ENCODE measurements at regions not wholly inside any gene's neighbourhood (a gene's known extent, or its start where the extent isn't known, plus 50 kb on each side); places are given as distances from the start of the nearest gene placed in this dataset.

DNA sequence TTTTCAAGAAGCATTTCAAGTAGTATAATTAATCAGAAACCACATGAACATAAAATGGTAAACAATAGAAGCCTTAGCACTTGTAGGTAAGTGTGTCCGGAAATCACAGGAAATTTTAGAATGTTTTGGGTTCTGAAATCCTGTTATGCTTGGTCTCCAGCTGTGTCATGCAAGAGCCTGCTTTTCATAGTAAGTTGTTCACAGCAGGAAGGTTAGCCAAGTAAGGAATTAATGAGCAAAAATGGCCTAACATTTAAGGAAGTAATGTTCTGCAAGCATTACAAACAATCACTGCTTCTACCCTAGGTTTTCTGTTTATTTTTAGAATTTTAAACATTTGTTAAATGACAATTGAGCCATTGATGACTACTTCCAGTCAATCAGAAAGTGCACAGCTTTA lies 669.5 kb downstream of the SLCO4C1 start:
- no peak for DNase-seq (ENCODE audit: low read depth in 1 of 2, low spot score in 1 of 2)
- no peak for TF ChIP-seq JUND (IDR thresholded peaks at IDR 0.05; ENCODE audit: low read depth)
- in situ Hi-C loops (cut with HindIII; ENCODE audit: low pct_unique_long_range_greater_than_20kb, low sequenced_read_pairs), result no loop called here

DNA sequence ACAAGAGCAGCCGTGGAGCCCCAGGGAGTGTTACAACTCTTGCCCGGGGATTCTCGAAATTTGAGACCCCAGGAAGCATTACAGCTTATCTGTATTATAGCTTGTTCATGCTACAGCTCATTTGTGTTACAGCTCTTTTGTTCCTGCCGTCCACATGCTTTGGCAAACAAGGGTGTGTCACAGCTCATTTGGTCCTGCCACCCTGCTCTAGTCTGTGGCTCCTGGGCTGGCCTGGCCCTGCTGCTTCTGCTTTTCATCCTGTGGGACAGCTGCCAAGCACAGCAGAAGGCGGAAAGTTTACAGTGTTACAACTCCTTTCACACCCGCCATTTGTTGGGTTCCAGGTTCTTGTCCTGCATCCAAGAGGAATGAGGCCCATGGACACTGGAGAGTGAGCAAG lies 685.0 kb downstream of the SLCO4C1 start:
- in situ Hi-C loops (cut with HindIII; ENCODE audit: low pct_unique_long_range_greater_than_20kb, low sequenced_read_pairs), result no loop called here
- no peak for TF ChIP-seq JUND (IDR thresholded peaks at IDR 0.05; ENCODE audit: low read depth)
- no peak for DNase-seq (ENCODE audit: low read depth in 1 of 2, low spot score in 1 of 2)

DNA sequence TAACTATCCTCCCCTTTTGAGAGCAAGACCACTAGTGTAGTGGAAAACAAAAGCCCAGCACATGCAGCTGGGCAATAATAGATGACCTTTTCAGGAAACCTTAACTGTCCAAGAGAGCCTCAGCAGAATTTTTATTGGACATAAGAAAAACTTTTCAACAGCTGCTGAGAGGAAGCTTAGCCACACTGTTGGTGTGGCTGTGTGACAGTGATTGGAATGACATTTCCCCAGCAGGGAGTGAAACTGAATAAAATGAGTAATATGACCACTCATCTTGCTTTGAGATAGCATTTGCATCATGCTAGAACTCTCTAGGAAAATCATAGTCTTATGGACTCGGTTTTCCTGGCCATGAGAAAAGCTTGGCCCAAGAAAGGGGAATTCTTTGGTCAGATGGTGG lies 687.8 kb downstream of the SLCO4C1 start:
- no peak for TF ChIP-seq JUND (IDR thresholded peaks at IDR 0.05; ENCODE audit: low read depth)
- in situ Hi-C loops (cut with HindIII; ENCODE audit: low pct_unique_long_range_greater_than_20kb, low sequenced_read_pairs), result no loop called here
- no peak for DNase-seq (ENCODE audit: low read depth in 1 of 2, low spot score in 1 of 2)

DNA sequence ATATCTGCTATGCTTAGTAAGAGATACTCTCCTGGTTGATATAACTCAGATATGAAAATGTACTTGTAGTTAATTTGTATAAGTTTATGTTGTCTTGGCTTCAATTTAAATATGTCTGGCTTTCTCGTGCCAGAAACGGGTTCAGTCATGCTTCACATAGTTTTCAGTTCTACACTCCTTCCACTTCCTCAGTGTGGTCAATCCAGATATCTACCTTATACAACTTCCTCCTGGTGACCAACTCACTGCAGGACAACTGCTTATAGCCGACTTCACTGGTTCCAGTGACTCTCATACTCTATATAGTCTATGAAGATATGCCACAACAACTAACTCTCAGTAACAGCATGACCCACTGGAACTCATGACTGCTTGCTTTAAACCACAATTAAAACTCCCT lies 690.4 kb downstream of the SLCO4C1 start:
- DNase-seq (ENCODE audit: low read depth in 1 of 2, low spot score in 1 of 2), result no peak
- in situ Hi-C loops (cut with HindIII; ENCODE audit: low pct_unique_long_range_greater_than_20kb, low sequenced_read_pairs), result no loop called here
- no peak for TF ChIP-seq JUND (IDR thresholded peaks at IDR 0.05; ENCODE audit: low read depth)

DNA sequence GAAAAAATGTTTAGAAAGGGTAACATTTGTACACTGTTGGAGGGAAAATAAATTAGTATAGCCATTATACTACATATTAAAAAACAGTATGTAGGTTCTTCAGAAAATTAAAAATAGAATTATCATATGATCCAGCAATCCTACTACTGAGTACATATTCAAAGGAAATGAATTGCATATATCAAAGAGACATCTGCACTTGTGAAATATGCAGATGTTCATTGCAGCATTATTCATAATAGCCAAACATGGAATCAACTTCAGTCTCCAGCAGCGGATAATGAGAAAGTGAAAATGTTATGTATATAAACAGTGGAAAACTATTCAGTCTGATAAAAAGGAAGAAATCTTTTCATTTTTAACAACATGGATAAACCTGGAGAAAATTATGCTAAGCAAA lies 695.5 kb downstream of the SLCO4C1 start:
- DNase-seq (ENCODE audit: low read depth in 1 of 2, low spot score in 1 of 2), result no peak
- in situ Hi-C loops (cut with HindIII; ENCODE audit: low pct_unique_long_range_greater_than_20kb, low sequenced_read_pairs), result no loop called here
- TF ChIP-seq JUND (IDR thresholded peaks at IDR 0.05; ENCODE audit: low read depth), result no peak

DNA sequence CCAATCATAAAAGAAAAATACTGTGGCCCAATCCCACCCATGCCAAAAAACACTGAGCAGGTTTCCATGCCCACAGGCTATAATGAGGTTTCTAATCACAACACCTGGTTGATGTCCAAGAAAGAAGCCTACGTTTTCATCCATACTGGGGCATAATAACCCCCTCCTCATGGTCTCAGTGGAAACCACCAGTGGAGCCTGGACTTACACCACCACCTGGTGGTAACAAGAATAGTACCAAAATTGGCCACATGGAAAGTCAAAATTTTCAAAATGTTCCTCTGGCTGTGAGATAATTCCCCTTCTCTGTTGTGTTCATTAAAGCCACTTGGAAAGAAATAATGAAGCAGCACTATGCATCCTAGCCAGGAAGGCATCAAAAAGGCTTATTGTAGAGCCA lies 687.3 kb upstream of the ST8SIA4 start:
- DNase-seq (ENCODE audit: low read depth in 1 of 2, low spot score in 1 of 2), result peak in 1 of 2 experiments; percentile 10
- in situ Hi-C loops (cut with HindIII; ENCODE audit: low pct_unique_long_range_greater_than_20kb, low sequenced_read_pairs), result no loop called here
- TF ChIP-seq JUND (IDR thresholded peaks at IDR 0.05; ENCODE audit: low read depth), result no peak

DNA sequence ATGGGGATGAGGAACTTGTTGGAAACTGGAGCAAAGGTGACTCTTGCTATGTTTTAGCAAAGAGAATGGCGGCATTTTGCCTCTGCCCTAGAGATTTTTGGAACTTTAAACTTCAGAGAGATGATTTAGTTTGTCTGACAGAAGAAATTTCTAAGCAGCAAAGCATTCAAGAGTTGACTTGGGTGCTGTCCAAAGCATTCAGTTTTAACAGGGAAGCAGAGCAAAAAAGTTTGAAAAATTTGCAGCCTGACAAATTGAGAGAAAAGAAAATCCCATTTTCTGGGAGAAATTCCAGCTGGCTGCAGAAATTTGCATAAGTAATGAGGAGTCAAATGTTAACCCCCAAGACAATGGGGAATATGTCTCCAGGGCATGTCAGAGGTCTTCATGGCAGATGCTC lies 682.3 kb upstream of the ST8SIA4 start:
- no peak for DNase-seq (ENCODE audit: low read depth in 1 of 2, low spot score in 1 of 2)
- no peak for TF ChIP-seq JUND (IDR thresholded peaks at IDR 0.05; ENCODE audit: low read depth)
- in situ Hi-C loops (cut with HindIII; ENCODE audit: low pct_unique_long_range_greater_than_20kb, low sequenced_read_pairs), result no loop called here

DNA sequence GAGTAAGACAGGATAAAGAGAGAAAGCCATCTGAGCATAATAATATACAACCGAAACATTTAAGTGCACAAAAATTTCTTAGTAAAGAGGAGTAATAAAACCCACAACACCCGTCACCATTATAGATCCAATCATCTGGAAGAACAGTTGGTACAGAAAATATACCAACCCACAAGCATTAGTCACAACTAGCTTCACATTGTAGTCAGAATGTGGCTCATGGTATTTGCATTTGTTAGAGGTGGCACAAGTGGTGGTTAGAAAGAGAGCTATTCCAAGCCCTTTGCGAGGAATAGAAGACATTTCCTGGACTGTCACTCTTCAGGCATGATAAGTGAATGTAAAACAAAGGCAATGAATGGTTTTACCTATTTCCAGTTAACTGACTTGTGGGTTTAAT lies 677.5 kb upstream of the ST8SIA4 start:
- DNase-seq (ENCODE audit: low read depth in 1 of 2, low spot score in 1 of 2), result no peak
- TF ChIP-seq JUND (IDR thresholded peaks at IDR 0.05; ENCODE audit: low read depth), result no peak
- in situ Hi-C loops (cut with HindIII; ENCODE audit: low pct_unique_long_range_greater_than_20kb, low sequenced_read_pairs), result no loop called here

DNA sequence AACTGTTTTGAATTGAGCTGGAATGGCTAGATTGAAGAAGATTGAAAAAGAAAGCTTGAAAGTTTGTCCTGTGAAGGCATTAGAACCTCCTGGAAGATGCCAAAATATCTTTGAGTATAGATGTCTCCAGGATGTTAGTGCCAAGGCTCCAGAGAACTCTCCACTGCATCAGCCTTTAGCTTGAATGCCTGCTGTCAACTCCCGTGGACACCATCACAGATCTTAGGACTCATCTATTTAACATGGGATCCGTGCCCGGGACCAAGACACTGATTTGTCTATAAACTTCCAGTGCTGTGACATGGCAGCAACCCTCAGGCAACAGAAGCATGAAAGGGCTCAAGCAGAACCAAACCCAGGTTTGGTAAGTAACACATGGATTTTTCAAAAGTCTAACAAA lies 670.9 kb upstream of the ST8SIA4 start:
- in situ Hi-C loops (cut with HindIII; ENCODE audit: low pct_unique_long_range_greater_than_20kb, low sequenced_read_pairs), result no loop called here
- TF ChIP-seq JUND (IDR thresholded peaks at IDR 0.05; ENCODE audit: low read depth), result no peak
- peak in 1 of 2 experiments; percentile 4 for DNase-seq (ENCODE audit: low read depth in 1 of 2, low spot score in 1 of 2)

DNA sequence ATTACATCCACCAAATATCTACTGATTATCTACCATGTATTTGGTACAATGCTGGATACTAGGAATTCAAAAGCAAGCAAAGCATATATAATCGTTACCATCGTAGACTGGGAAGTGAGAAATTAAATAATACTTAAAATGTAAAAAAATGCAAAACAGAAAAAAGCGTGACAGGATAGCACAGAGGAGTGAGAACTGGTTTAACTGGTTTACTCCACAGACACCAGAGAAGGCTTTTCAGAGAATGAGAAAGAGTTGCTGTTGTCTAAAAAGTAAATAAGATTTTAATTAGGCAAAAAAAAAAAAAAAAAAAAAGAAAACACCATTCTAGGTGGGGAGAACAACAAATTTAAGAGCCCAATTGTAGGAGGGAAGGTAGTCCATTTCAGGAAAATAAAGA lies 657.9 kb upstream of the ST8SIA4 start:
- peak in 1 of 2 experiments; percentile 26 for DNase-seq (ENCODE audit: low read depth in 1 of 2, low spot score in 1 of 2)
- no peak for TF ChIP-seq JUND (IDR thresholded peaks at IDR 0.05; ENCODE audit: low read depth)
- in situ Hi-C loops (cut with HindIII; ENCODE audit: low pct_unique_long_range_greater_than_20kb, low sequenced_read_pairs), result no loop called here

DNA sequence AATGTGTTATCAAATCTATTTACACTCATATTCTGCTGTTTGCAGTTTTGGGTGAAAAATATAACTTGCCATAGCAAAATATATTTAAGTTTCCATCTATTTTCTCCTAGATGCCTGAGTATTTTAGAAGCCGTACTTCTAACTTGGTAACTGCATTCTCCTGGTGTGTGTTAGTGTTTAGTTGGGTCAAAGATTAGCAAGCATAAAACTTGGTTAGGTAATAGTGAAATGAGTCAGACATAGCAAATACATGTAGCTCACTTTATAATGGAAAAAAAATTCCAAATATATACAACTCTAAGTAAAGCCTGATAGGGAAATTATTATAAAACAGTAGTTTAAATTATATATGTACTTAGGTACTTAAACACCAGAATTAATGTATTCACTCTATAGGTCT lies 640.7 kb upstream of the ST8SIA4 start:
- no peak for DNase-seq (ENCODE audit: low read depth in 1 of 2, low spot score in 1 of 2)
- TF ChIP-seq JUND (IDR thresholded peaks at IDR 0.05; ENCODE audit: low read depth), result no peak
- in situ Hi-C loops (cut with HindIII; ENCODE audit: low pct_unique_long_range_greater_than_20kb, low sequenced_read_pairs), result no loop called here

DNA sequence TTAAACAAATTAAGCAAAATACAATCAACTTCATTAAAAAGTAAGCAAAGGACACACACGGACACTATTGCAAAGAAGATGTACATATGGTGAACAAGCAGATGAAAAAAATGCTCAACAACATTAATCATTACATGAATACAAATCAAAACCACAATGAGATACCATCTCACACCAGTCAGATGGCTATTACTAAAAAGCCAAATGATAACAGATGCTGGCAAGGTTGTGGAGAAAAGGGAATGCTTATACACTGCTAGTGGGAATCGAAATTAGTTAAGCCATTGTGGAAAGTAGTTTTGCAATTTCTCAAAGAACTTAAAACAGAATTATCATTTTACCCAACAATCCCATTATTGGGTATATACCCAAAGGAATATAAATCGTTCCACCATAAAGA lies 636.2 kb upstream of the ST8SIA4 start:
- DNase-seq (ENCODE audit: low read depth in 1 of 2, low spot score in 1 of 2), result no peak
- in situ Hi-C loops (cut with HindIII; ENCODE audit: low pct_unique_long_range_greater_than_20kb, low sequenced_read_pairs), result no loop called here
- TF ChIP-seq JUND (IDR thresholded peaks at IDR 0.05; ENCODE audit: low read depth), result no peak

DNA sequence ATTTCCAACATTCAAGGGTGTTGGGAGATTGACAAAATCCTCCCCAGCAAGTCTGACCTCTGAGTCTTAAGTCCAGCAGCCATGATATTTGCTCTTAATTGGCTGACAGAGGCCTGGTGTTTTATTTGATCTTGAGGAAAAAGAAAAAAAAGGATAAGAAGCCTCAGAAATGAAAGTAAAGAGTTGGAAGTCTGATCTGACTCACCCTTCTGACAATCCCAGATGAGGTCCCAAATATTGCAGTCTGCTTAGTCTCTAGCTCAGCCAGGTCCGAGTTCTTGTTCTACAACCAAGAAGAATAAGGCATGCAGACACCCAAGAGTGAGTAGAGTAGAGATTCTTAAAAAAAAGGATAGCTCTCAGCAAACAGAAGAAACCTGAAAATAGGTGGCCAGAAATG lies 632.5 kb upstream of the ST8SIA4 start:
- in situ Hi-C loops (cut with HindIII; ENCODE audit: low pct_unique_long_range_greater_than_20kb, low sequenced_read_pairs), result no loop called here
- no peak for TF ChIP-seq JUND (IDR thresholded peaks at IDR 0.05; ENCODE audit: low read depth)
- no peak for DNase-seq (ENCODE audit: low read depth in 1 of 2, low spot score in 1 of 2)

DNA sequence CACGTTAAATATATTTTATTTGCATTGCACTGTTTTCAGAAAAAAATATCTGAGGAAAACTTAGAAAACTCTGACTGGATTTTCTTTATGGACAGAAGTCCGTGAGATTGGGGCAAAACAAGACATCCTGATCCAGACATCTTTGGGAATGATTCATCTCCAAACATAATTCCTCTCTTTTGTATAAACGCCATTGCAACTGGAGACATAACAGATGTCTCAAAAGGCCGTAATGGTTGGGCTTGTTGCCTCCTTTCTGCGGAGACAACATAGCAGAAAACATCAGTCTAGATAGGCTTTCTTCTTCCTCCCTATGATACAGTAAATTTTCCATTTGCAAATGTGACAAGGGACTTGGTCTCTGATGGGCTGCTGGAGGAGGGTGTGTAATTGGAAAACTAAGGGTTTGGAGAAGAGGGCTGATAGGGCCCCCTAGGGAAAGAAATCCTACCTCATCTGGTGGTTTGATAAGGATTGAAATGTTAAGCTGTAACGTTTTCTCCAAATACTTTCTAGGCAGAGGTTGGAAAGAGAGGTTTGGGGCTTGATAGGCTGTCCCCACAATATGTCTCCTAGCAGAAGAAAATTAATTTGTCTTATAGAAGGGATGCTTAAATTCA lies 631.5 kb upstream of the ST8SIA4 start:
- in situ Hi-C loops (cut with HindIII; ENCODE audit: low pct_unique_long_range_greater_than_20kb, low sequenced_read_pairs), result no loop called here
- DNase-seq (ENCODE audit: low read depth in 1 of 2, low spot score in 1 of 2), result no peak
- no peak for TF ChIP-seq JUND (IDR thresholded peaks at IDR 0.05; ENCODE audit: low read depth)
